Naive thymus-derived CD4-positive, alpha-beta T cell (primary cell): ENCODE measurements at regions not wholly inside any gene's neighbourhood (a gene's known extent, or its start where the extent isn't known, plus 50 kb on each side); places are given as distances from the start of the nearest gene placed in this dataset.

Experiments
- ATAC-seq: fragments of 150-1000 bp; cut with Tn5 transposase; 2 replicates; pipeline ENCODE4 v1.10.0; 2021; ENCODE audit warnings: mild to moderate bottlenecking, moderate library complexity
- CTCF ChIA-PET: fragments of 350-600 bp; sonication (Branson Sonifier 250); formaldehyde crosslinking; loops from one replicate; lab custom pipeline; 2021; ENCODE audit warnings: antibody characterized with exemption; lab: Charles Lee
- POLR2A ChIA-PET: fragments of 350-600 bp; sonication (Branson Sonifier 250); formaldehyde crosslinking; loops from one replicate; lab custom pipeline; 2021; ENCODE audit warnings: antibody characterized with exemption, inconsistent platforms; lab: Charles Lee
- DNase-seq, 9 donors: peaks; one replicate each; pipeline versions ENCODE4 v3.0.0 to v3.0.0-alpha.2; 2020 to 2022; ENCODE audit warnings: mixed read lengths in 1 of 9
- H3K27ac ChIP-seq: one replicate; pipeline ENCODE4 v1.7.0; 2013; ENCODE audit warnings: mild to moderate bottlenecking, low read depth, low read length, moderate library complexity
- H3K27me3 ChIP-seq, 2 donors: one replicate each; pipeline ENCODE4 v1.7.0; 2013; ENCODE audit warnings: low read length in 2 of 2, mild to moderate bottlenecking in 2 of 2, moderate library complexity in 2 of 2; ENCODE audit not compliant: control insufficient read depth in 2 of 2, insufficient read depth in 2 of 2
- H3K36me3 ChIP-seq, 3 experiments: 1 replicate in 2 of 3; 2 replicates in 1 of 3; pipeline ENCODE4 v1.7.0; 2013; ENCODE audit warnings: low read length in 3 of 3, mild to moderate bottlenecking in 3 of 3, moderate library complexity in 1 of 3; ENCODE audit not compliant: insufficient read depth in 3 of 3, control insufficient read depth in 2 of 3
- H3K4me1 ChIP-seq, 2 donors: one replicate each; pipeline ENCODE4 v1.7.0; 2013; ENCODE audit warnings: low read length in 2 of 2, mild to moderate bottlenecking in 2 of 2, moderate library complexity in 1 of 2; ENCODE audit not compliant: control insufficient read depth in 2 of 2, insufficient read depth in 2 of 2
- H3K4me3 ChIP-seq: 2 replicates; pipeline ENCODE4 v1.7.0; 2013; ENCODE audit warnings: mild to moderate bottlenecking, low read length
- H3K9me3 ChIP-seq, 3 experiments: 1 replicate in 2 of 3; 2 replicates in 1 of 3; pipeline ENCODE4 v1.7.0; 2013; ENCODE audit warnings: low read length in 3 of 3; ENCODE audit not compliant: control insufficient read depth in 2 of 3
- H3K27ac Mint-ChIP-seq, 9 donors: one replicate each; pipeline ENCODE4 v1.8.0; 2020 to 2022; ENCODE audit warnings: mixed read lengths in 9 of 9, mild to moderate bottlenecking in 8 of 9, moderate library complexity in 5 of 9, inconsistent platforms in 2 of 9
- H3K27me3 Mint-ChIP-seq, 5 donors: one replicate each; pipeline ENCODE4 v1.8.0; 2021 to 2022; ENCODE audit warnings: mixed read lengths in 5 of 5, mild to moderate bottlenecking in 1 of 5
- H3K36me3 Mint-ChIP-seq, 5 donors: one replicate each; pipeline ENCODE4 v1.8.0; 2020 to 2022; ENCODE audit warnings: mixed read lengths in 5 of 5, mild to moderate bottlenecking in 3 of 5, inconsistent platforms in 1 of 5
- H3K4me1 Mint-ChIP-seq, 7 donors: one replicate each; pipeline ENCODE4 v1.8.0; 2020 to 2022; ENCODE audit warnings: mixed read lengths in 7 of 7, mild to moderate bottlenecking in 3 of 7, inconsistent platforms in 1 of 7
- H3K4me3 Mint-ChIP-seq, 10 donors: one replicate each; pipeline ENCODE4 v1.8.0; 2020 to 2022; ENCODE audit warnings: mild to moderate bottlenecking in 10 of 10, mixed read lengths in 10 of 10, moderate library complexity in 6 of 10, inconsistent platforms in 2 of 10
- H3K9me3 Mint-ChIP-seq, 11 donors: one replicate each; pipeline ENCODE4 v1.8.0; 2020 to 2022; ENCODE audit warnings: mixed read lengths in 11 of 11, mild to moderate bottlenecking in 4 of 11, inconsistent platforms in 1 of 11, moderate library complexity in 1 of 11
- intact Hi-C, 2 donors: fragments of 100-400 bp; cut with micrococcal nuclease; formaldehyde crosslinking; loops; one replicate each; pipeline ENCODE4 v1.15.1; 2023

- DNase-seq: no peak
- Histone ChIP-seq H3K4me3 (no peak overlapping the region), H3K27me3 (no peaks in the 10 kb centered on the region), H3K36me3 (no peaks in the 10 kb centered on the region), H3K27ac (no peak overlapping the region), H3K9me3 (no peaks in the 10 kb centered on the region), H3K4me1 (no peaks in the 10 kb centered on the region)
- Mint-ChIP-seq H3K4me3 (no peak overlapping the region), H3K36me3 (no peaks in the 10 kb centered on the region), H3K27ac (no peak overlapping the region), H3K27me3 (peaks cover 0 to 55% (median 8%) of the 10 kb centered on the region in 5 donors), H3K4me1 (no peaks in the 10 kb centered on the region), H3K9me3 (peaks cover 0 to 5% (median 0%) of the 10 kb centered on the region in 11 donors)
- POLR2A ChIA-PET: no interaction called here
- ATAC-seq: no peak
- CTCF ChIA-PET: no interaction called here
- intact Hi-C loops: no loop called here
These were observed 526.1 kb downstream of the CDH26 start for GRCh38 chr20:60484316-60484715.

- ChIA-PET CTCF (no interaction called here), POLR2A (no interaction called here)
- Mint-ChIP-seq H3K36me3 (no peaks in the 10 kb centered on the region), H3K4me3 (no peak overlapping the region), H3K27ac (no peak overlapping the region), H3K4me1 (no peaks in the 10 kb centered on the region), H3K9me3 (peaks cover 0 to 5% (median 0%) of the 10 kb centered on the region in 11 donors), H3K27me3 (peaks cover 0 to 52% (median 4%) of the 10 kb centered on the region in 5 donors)
- H3K9me3 ChIP-seq: no peaks in the 10 kb centered on the region
- no peak overlapping the region for H3K4me3 ChIP-seq
- no peak overlapping the region for H3K27ac ChIP-seq
- intact Hi-C loops: no loop called here
- H3K4me1 ChIP-seq: no peaks in the 10 kb centered on the region
- no peaks in the 10 kb centered on the region for H3K27me3 ChIP-seq
- H3K36me3 ChIP-seq: no peaks in the 10 kb centered on the region
- DNase-seq: no peak
- no peak for ATAC-seq
These were observed 527.0 kb downstream of the CDH26 start for GRCh38 chr20:60485012-60485760.

DNA sequence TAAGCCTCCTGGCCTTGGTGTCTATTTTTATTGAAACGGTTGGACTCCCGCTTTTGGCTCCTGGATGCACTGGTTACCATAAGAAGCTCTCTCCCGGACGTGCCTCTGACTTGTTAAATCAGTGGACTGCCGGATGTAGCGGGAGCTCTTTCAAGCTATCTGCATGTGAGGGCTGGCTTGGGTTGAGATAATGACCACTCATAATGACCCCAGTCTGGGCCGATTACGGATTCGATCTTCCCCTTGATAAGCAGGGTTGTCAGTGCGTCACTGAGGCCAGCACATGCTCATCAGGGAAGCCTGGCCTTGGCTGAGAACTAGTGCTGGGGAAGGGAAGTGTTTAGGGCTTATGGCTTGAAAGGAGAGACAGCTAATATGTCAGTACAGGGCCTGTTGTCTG, 528.1 kb downstream of the CDH26 start:
- Histone ChIP-seq H3K27me3 (no peaks in the 10 kb centered on the region), H3K4me1 (no peaks in the 10 kb centered on the region), H3K9me3 (no peaks in the 10 kb centered on the region), H3K4me3 (no peak overlapping the region), H3K36me3 (no peaks in the 10 kb centered on the region), H3K27ac (no peak overlapping the region)
- H3K36me3 Mint-ChIP-seq: no peaks in the 10 kb centered on the region
- H3K27me3 Mint-ChIP-seq: peaks cover 0 to 43% (median 4%) of the 10 kb centered on the region in 5 donors
- intact Hi-C loops: no loop called here
- no peak overlapping the region for H3K27ac Mint-ChIP-seq
- CTCF ChIA-PET: no interaction called here
- POLR2A ChIA-PET: no interaction called here
- DNase-seq: no peak
- no peaks in the 10 kb centered on the region for H3K4me1 Mint-ChIP-seq
- H3K9me3 Mint-ChIP-seq: peaks cover 0 to 5% (median 0%) of the 10 kb centered on the region in 11 donors
- no peak overlapping the region for H3K4me3 Mint-ChIP-seq
- ATAC-seq: no peak

GRCh38 chr20:60486937-60487336, 528.7 kb downstream of the CDH26 start:
- Histone ChIP-seq H3K4me3 (no peak overlapping the region), H3K9me3 (no peaks in the 10 kb centered on the region), H3K4me1 (no peaks in the 10 kb centered on the region), H3K27ac (no peak overlapping the region), H3K27me3 (no peaks in the 10 kb centered on the region), H3K36me3 (no peaks in the 10 kb centered on the region)
- DNase-seq: no peak
- peaks cover 0 to 38% (median 4%) of the 10 kb centered on the region in 5 donors for H3K27me3 Mint-ChIP-seq
- ChIA-PET CTCF (no interaction called here), POLR2A (no interaction called here)
- peaks cover 0 to 5% (median 0%) of the 10 kb centered on the region in 11 donors for H3K9me3 Mint-ChIP-seq
- no peak overlapping the region for H3K4me3 Mint-ChIP-seq
- intact Hi-C loops: no loop called here
- no peaks in the 10 kb centered on the region for H3K36me3 Mint-ChIP-seq
- no peak overlapping the region for H3K27ac Mint-ChIP-seq
- no peak for ATAC-seq
- no peaks in the 10 kb centered on the region for H3K4me1 Mint-ChIP-seq

DNA sequence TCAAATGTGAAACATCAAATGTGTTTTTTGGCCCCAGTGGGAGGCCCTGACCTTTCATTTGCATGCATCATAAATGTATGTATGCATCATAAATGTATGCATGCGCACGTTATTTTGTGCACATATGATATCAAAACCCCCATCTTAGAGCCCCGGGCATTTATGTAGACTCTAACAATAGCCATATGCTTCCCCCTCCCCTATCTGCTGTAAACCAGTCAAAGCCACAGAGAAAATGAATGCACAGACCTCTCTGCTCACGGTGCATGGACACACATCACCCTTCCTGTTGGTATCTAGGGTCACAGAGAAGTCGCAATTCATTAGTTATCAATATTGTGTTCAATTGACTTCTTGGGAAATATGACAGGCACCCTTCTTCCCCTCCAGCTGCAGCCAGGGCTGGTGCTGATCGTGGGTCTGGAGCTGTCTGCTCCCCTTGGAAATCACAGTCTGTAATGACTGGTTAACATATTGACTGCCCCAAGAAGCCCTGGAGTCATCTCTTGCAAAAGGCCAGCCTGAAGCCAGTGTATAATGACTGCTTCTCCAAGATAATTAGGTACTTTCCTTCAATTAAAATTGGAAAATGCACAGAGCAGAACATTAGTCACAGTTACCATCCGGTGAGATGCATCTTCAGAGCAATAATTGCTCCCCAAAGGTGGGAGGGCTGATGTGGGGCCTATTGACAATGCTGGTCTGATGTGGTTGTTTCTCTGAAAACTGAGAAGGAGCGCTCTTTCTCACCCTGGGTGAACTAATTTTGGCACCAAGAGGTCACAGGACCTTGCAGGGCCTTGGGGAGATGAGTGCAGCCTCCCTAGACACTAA, 532.2 kb downstream of the CDH26 start:
- Mint-ChIP-seq H3K27me3 (peaks cover 0 to 23% (median 0%) of the 10 kb centered on the region in 5 donors), H3K36me3 (no peaks in the 10 kb centered on the region), H3K27ac (no peak overlapping the region), H3K9me3 (peaks cover 0 to 3% (median 0%) of the 10 kb centered on the region in 11 donors), H3K4me1 (no peaks in the 10 kb centered on the region), H3K4me3 (no peak overlapping the region)
- DNase-seq (no peak), ATAC-seq (no peak)
- POLR2A ChIA-PET: no interaction called here
- Histone ChIP-seq H3K4me1 (no peaks in the 10 kb centered on the region), H3K27me3 (no peaks in the 10 kb centered on the region), H3K9me3 (no peaks in the 10 kb centered on the region), H3K36me3 (no peaks in the 10 kb centered on the region), H3K27ac (no peak overlapping the region), H3K4me3 (no peak overlapping the region)
- intact Hi-C loops: no loop called here
- CTCF ChIA-PET: no interaction called here

GRCh38 chr20:60491051-60491581, 532.9 kb downstream of the CDH26 start:
- intact Hi-C loops: no loop called here
- Histone ChIP-seq H3K9me3 (no peaks in the 10 kb centered on the region), H3K4me1 (no peaks in the 10 kb centered on the region), H3K27ac (no peak overlapping the region), H3K27me3 (no peaks in the 10 kb centered on the region), H3K4me3 (no peak overlapping the region), H3K36me3 (no peaks in the 10 kb centered on the region)
- no peaks in the 10 kb centered on the region for H3K4me1 Mint-ChIP-seq
- peaks cover 0 to 2% (median 0%) of the 10 kb centered on the region in 11 donors for H3K9me3 Mint-ChIP-seq
- peaks cover 0 to 16% (median 0%) of the 10 kb centered on the region in 5 donors for H3K27me3 Mint-ChIP-seq
- ATAC-seq: no peak
- H3K36me3 Mint-ChIP-seq: no peaks in the 10 kb centered on the region
- ChIA-PET POLR2A (no interaction called here), CTCF (no interaction called here)
- no peak overlapping the region for H3K4me3 Mint-ChIP-seq
- H3K27ac Mint-ChIP-seq: peak overlapping the region in 1 of 9 donors; percentile 28
- no peak for DNase-seq
